ENCODE measurements at regions not wholly inside any gene's neighbourhood (a gene's known extent, or its start where the extent isn't known, plus 50 kb on each side); places are given as distances from the start of the nearest gene placed in this dataset.

DNA sequence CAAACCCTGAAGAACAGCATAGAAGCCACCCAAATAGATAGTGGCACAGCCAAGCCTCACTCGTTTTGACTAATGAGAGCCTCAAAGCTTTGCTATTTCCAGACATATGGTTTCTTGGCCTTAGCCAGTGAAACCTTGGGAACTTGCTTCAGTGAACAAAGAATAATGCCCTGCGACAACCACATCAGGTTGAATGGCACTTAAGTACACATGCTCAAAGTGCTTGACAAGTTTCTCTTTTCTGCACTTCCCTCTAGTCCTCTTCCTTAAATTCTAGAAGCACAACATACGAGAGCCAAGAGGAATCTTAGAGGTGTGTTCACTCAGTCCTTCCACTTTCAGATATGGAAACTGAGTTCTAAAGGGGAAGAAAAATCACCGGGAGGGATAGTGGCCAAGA, 258.3 kb downstream of the HAUS1 start:
- TF ChIP-seq, protein P1, sequence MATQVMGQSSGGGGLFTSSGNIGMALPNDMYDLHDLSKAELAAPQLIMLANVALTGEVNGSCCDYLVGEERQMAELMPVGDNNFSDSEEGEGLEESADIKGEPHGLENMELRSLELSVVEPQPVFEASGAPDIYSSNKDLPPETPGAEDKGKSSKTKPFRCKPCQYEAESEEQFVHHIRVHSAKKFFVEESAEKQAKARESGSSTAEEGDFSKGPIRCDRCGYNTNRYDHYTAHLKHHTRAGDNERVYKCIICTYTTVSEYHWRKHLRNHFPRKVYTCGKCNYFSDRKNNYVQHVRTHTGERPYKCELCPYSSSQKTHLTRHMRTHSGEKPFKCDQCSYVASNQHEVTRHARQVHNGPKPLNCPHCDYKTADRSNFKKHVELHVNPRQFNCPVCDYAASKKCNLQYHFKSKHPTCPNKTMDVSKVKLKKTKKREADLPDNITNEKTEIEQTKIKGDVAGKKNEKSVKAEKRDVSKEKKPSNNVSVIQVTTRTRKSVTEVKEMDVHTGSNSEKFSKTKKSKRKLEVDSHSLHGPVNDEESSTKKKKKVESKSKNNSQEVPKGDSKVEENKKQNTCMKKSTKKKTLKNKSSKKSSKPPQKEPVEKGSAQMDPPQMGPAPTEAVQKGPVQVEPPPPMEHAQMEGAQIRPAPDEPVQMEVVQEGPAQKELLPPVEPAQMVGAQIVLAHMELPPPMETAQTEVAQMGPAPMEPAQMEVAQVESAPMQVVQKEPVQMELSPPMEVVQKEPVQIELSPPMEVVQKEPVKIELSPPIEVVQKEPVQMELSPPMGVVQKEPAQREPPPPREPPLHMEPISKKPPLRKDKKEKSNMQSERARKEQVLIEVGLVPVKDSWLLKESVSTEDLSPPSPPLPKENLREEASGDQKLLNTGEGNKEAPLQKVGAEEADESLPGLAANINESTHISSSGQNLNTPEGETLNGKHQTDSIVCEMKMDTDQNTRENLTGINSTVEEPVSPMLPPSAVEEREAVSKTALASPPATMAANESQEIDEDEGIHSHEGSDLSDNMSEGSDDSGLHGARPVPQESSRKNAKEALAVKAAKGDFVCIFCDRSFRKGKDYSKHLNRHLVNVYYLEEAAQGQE (IDR thresholded peaks at IDR 0.05; ENCODE audit: insufficient read depth in 1 of 2, low read depth in 2 of 2, low read length in 2 of 2): no peak
- no peak for TF ChIP-seq TAF1 (IDR thresholded peaks at IDR 0.05; ENCODE audit: borderline replicate concordance, insufficient read depth, low read length)
- no peak for TF ChIP-seq SIN3A (IDR thresholded peaks at IDR 0.05; ENCODE audit: borderline replicate concordance, insufficient read depth, low read length)
- TF ChIP-seq POLR2AphosphoS5 (IDR thresholded peaks at IDR 0.05; ENCODE audit: low read depth, low read length): no peak

Measured in PFSK-1 (cell line).